Right lung (tissue), 2 donors: ENCODE measurements at regions not wholly inside any gene's neighbourhood (a gene's known extent, or its start where the extent isn't known, plus 50 kb on each side); places are given as distances from the start of the nearest gene placed in this dataset.

Experiments used
- DNase-seq, 2 donors: peaks; one replicate each; pipeline ENCODE4 v3.0.0-alpha.2; 2013

DNA sequence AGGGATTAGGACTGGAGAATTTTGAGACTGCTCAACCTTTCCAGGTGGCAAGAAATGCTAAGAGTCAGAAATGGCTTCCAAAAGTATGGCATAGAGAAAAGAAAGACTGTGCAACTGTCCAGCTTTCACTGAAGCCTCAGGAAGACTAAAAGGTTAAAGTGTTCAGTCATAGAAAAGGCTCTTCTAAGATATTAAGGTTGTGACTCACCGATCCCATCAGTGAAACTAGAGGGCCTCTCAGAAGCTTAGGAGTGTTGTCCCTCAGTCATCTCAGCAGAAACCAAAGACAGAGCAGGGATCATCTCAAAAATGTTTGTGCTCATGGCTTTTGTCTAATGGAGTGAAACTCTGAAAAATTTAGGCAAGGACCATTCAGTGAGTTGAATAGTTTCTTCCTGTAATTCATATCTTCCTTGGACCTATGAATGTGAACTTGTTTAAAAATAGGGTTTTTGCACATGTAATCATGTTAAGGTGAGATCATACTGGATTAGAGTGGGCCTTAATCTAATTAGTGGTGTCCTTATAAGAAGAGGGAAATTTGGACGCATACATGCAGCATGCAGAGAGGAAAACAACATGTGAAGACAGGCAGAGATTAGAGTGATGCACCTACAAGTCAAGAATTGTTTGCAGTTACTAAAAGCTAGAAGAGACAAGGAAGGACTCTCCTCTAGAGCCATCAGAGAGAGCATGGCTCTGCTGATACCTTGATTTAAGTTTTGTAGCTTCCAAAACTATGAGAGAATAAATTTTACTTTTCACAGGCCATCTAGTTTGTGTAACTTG lies 71.3 kb downstream of the RPE65 start:
- no peak for DNase-seq

DNA sequence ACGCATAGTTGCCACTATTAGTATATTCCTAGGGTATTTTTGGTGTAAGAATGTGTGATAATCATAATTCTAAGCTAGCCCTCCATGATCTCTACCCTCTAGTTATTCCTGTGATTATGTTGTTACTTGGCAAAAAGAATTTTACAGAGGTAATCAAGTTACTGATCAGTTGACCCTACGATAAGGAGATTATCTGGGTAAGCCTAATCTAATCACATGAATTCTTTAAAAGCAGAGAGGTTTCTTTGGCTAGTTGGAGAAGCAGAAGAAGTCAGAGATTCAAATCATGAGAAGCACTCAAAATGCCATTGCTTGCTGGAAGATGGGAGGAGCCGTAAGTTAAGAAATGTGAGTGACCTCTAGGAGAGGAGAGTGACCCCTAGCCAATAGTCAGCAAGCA lies 72.7 kb downstream of the RPE65 start:
- no peak for DNase-seq

DNA sequence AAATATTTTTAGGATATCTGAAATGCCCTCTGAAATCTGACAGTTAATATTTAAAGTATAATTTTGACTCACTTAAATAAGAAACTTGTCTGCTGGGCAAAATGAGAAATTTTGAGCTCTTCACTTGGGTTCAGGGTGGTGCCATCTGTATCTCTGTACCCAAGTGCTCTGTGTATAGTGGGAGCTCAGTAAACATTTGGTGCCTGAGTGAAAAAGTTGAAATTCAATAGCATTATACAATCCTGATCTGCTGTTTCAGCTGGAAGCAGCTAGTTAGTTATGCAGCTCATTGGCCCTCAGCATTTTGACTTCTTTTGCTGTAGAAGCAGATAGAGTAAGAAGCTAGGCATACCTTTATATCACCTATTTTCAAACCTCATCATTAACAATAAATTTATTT lies 73.3 kb downstream of the RPE65 start:
- no peak for DNase-seq

DNA sequence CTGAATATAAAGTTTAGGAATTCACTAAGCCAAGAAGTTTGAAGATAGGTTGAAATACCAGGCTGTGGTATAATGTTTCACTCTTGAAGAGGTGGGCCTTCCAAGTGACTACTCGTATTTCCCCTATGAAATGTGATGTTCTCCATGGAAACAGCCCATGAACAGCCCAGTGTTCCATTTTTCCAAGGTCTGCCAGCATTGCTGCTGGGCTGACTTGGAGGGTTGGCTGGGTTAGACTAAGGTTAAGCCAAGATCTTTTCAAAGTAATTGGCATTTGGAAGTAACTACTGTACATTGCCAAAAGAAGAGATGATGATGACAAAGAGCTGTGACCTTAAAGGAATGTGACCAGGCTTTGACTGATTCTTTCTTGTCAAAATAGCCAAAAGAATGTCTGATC lies 73.8 kb downstream of the RPE65 start:
- no peak for DNase-seq

DNA sequence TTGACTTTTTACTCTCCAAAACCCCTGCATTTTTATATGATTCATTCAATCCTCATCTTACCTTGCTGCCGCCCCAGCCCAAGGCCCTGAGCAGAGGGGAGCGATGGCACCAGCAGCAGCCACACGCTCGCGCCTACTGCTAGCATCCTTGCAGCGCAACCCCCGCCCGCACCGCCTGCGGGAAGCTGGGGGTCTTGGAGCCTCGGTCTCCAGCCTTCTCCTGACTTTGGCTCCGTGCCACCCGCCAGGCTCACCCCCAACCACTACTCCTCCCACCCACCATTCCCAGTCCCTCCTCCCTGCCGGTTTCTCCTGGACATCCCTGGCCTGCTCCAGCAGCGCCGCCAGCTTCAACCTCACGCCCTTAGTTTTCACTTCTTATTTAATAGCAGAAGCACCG lies 76.6 kb downstream of the RPE65 start:
- DNase-seq = no peak

DNA sequence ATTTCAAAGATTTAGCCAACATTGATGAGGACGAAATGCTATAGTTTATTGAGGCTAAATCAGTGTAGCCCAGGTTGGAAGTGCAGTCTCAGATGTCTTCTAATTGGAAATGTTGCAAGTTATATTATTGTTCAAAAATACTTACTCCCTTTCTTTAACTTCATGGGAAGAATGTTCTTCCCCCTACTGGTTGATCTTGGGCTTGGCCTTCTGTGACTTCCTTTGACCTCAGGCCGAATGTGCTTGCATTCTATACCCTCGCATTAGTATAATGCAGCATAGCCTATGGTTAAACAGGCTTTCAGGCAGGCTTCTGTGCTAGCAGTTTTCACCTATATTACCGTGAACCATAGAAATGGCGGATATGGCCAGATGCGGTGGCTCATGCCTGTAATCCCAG lies 77.3 kb downstream of the RPE65 start:
- no peak for DNase-seq

DNA sequence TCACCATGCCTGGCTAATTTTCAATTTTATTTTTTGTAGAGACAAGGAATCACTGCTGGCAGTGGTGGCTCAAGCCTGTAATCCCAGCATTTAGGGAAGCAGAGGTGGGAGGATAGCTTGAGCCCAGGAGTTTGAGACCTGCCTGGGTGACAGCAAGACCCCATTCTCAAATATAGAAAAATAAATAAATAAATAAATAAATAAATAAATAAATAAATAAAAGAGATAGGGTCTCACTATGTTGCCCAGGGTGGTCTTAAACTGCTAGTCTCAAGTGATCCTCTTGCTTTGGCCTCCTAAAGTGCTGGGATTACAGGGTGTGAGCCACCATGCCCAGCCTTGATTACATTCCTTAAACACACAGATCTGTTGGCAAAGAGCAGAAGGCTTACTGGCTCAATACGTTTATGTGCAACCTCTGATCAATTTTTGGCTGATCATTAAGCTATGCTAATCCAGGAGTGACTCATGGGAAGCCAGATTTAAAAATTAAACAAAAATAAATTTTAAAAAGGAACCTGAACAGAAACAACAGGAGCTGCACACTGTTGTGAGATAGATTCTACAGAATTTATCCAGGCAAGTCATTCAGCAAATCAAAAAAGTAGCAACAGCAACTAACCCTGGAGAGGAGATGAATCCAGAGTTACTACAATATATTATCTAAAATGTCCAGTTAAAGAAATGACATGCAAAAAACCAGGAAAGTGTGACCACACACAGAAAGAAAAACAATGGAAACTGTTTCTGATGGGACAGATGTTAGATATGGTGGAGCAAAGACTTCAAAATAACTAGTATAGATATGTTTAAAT lies 79.4 kb downstream of the RPE65 start:
- DNase-seq = no peak

DNA sequence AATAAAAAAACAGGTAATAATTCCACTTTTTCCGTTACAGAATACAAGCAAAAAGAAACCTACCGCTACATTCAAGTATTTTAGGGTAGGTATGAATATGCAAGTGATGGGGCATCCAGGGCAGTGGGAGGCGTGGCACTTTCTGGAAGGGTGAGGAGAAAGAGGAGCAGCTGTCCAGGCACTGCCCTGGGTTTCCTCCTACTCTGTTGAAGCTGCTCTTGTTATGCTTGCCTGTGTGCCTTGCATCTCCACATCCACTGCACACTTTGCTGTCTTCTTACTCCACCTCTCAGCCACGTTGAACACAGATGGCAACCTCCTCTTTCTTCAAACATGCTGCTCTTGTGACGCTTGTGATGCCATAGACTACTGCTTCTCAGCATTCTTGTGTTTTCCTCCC lies 83.2 kb downstream of the RPE65 start:
- no peak for DNase-seq

DNA sequence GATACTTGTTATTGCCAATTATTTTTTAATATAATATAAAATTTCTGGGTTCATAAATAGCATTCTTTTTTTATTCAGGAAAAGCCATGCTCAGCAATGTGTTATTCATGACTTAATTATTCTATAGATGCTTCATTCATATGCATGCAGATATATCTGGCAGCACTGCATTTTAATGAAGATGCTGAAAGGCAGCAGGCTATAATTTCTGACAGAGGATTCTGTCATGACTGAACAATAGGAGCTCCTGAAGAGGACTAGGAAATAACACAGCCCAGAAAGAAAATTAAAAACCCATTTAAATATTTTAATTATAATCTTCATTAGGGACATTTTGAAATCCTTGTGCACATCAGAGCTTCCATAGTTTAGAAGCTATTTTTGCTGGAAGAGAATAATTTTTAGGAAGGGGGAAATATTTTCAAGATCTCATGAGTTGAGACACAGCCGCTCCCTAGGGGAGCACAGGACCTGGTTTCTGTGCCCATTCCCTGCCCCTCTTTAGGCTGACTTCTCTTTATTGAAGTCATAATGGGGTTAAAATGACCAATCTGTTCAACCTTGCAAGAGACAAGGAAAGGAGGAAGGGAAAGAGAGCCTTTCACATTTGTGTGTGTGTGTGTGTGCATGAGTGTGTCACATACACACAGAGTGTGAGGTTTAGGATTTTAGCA lies 83.9 kb downstream of the RPE65 start:
- DNase-seq = no peak

DNA sequence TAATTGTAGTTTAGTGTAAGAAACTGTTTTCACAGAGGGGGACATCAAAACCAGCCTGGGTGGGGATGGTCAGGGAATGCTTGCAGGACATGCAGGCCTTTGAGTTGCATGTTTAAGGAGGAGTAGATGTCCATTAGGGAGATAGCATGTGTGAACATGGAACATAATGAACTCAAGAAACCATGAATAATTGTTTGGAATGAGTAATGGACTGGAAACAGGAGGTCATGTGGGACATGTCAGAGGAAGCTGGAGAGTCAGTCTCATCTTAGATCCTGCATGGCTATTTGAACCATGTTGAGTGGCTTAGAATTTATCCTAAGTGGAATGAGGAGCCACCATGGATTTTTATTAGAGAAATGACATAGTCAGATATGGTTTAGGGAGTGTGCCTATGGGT lies 86.4 kb downstream of the RPE65 start:
- no peak for DNase-seq

DNA sequence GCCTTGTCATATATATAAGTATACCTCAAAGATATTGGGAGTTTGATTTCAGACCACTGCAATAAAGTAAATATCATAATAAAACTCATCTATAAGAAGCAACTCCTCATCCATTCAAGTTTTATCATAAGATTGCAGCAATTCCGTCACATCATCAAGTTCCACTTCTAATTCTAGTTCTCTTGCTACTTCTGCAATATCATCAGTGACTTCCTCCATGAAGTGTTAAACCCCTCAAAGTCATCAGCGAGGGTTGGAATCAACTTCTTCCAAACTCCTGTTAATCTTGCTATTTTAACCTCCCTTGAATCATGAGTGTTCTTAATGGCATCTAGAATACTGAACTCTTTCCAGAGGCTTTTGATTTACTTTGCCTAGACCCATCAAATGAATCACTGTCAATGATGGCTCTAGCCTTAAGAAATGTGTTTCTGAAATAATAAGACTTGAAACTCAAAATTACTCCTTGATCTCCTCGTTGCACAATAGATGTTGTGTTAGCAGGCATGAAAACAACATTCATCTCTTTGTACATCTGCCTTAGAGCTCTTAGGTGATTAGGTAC lies 88.3 kb downstream of the RPE65 start:
- DNase-seq = no peak

DNA sequence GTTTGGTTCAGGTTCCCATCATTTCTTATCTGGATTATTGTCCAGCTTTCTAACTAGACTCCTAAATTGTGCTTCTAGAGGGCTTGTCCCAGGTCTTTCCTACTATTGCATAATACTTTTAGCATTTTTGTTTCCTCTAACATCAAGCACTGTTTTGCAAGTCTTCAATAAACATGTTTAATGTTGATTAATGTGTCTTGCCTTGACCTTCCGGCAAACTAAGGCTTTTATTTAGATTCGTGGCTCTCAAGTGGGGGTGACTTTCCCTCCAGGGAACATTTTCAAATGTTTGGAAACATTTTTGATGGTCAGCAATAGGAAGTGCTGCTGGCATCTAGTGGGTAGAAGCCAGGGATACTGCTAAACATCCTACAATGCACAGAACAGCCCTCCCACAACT lies 90.7 kb downstream of the RPE65 start:
- no peak for DNase-seq

DNA sequence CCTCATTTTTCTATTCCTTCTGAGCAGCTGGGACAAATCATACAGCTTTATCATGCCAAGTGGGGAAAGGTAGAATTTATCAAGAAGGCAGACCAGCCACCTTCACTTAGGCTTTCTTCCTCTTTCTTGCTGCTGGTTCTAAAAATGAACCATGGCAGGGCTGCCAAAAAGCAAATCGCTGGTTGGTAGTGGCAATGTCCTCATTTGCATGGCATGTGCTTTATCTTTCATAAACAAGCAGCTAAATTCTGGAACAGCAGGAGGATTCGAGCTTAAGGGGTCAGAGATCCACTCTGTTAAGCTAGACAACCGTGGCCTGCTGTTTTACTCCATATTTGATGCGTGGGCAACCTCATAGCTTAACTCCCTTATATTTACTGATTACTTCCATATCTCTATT lies 91.3 kb downstream of the RPE65 start:
- no peak for DNase-seq

DNA sequence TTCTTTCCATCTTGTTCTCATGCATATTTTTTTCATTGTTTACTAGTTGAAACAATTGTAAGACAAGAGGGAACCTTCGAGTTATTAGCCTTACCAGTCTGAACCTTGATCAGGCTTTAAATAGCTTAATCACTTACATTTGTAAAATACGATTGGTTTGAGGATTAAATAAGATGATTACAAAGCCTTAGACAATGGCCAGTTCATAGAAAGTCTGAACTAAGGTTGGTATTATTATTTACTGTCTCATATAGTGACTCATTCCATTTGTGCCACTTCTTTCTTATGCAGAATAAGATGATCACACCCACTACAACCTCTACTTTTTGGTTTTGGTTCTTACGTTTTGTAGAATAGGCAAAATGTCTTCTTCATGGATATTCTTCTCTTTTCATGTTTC lies 94.1 kb downstream of the RPE65 start:
- no peak for DNase-seq

DNA sequence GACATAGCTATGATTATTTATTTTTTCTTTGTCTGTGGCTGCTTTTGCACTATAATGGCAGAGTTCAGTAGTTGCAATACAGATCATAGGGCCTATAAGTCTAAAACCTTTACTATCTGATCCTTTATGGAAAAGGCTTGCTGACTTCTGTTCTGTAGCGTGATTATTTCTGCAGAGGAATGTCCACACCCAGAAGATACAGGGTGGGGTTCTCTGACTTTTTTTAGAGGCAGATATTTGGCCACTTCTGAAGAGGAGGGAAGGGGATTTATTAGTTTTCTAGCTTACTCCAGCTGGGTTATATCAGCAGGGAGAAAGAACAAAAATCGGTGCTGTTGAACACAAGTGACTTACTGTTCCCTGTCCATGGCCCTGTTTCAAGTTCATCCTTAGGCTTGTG lies 97.6 kb downstream of the RPE65 start:
- DNase-seq = no peak

DNA sequence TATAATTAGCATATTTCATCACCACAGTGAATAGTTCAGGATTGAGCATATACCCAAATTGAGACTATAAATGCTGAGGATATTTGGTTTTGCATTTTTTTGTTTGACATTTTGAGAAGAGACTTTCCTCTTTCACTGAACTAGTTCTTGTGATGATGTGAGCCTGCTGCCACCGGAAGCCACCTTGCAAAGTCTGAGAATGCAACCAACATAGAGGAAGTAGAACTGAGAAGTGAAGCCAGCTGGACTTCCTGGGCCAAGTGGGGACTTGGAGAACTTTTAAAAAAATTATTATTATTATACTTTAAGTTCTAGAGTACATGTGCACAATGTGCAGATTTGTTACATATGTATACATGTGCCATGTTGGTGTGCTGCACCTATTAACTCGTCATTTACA lies 102.3 kb downstream of the RPE65 start:
- DNase-seq = no peak

DNA sequence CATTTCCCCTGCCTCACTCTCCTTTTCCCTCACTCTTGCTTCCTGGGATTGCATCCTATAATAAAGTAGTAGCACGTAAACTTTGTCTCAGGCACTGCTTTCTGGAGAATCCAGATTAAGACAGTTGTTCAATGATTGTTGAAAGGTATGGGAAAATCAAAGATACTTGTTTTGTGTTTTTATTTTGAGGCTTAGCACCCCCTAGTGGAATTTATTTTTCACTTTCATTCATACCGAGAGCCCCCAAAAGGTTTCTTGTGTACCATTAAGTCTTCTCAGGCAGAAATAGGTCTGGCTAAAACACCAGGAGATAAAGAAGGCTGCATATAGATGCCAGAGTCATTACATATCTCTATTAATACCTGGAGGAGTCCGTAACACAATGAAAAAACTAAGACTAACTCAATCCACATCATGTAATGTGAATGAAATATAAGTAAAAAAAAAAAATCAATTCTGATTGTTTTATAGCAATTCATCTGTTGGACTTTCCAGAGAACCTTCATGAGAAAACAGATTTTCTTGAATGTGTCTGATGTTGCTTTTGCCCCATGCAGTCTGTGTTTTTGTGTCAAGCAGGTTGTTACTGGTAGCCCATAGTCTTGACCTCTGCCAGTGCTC lies 103.5 kb downstream of the RPE65 start:
- no peak for DNase-seq

DNA sequence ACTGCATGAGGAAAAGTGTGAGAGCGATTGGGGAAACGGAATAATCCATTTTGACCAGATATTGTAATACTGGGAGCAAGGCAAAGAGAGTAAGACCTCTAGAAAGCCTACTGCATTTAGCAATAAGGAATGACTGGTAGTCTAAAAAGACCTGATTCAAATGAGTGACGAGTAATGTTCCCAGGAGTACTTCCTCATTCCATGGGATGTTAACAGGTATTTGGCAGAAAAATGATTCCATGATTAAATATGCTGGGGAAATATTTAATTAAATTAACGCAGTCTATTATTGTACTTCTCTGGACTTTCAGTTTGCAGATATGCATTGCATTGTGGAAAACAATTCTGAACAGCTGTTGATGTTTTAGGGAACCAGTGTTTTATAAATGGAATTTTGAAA lies 105.5 kb downstream of the RPE65 start:
- no peak for DNase-seq

DNA sequence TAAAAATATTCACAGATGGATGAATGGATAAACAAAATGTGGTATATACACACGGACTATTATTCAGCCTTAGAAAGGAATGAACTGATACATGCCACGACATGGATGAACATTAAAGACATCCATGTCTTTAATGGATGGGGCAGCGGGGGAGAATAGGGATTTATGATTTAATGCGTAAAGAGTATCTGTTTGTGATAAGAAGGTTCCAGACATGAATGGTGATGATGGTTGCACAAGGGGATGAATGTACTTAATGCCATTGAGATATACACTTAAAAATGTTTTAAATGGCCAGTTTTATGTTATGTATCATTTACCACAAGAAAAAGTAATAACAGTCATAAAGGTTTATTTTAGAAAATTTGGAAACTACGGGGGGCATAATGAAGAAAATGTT lies 108.6 kb upstream of the WLS start:
- no peak for DNase-seq

DNA sequence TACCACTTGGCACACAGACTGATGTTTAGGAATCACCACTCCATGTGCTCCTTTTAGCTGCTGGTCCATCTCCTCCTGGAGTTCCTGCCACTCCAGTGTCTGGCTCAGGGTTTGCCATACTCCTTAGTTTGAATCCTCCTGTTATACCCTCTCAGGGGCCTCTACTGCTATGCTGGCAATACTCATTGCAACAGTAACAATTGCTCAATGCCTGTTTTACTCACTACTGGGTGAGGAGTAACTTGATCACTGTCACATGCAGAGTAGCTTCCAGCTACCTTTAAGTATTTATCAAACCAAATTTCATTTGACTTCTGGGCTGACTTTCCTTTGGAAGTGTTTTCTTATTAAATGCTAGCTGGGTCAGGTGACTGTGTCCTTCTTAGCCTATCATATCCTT lies 107.2 kb upstream of the WLS start:
- no peak for DNase-seq

DNA sequence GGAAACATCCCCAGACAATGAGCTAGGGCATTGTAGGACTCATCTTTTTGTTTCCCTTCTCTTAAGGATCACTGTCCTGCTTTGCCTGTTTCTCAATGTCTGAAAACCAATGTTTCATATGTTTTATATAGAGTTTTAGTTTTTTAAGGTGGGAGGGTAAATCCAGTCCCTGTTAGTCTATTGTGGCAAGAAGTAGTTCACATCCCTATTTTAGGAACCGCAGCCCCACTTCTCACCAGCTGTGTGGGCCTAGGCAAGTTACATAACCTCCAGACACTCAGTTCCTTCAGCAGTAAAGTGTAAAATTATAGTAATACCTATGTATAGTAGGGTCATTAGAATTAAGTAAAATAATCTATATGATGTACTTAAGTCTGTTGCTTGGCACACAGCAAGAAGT lies 105.8 kb upstream of the WLS start:
- no peak for DNase-seq

DNA sequence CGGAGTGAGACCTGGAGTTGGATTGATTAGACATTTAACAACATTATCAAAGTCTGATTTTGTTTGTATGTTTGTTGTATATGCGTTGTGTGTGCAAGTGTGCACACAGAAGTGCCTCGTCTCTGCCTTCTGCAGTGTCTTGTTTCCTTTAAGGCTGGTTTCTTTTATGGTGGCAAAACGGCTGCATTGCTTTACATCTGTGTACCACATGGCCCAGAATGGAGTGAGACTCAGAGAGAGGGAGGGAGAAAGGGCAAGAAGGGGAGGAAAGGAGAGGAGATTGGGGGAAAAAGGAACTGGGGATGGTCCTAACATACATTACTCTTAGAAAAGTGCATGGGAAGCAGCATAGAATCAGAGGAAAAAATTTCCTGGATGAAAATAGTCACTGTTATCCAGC lies 99.7 kb upstream of the WLS start:
- DNase-seq = no peak
